ENCODE measurements at regions not wholly inside any gene's neighbourhood (a gene's known extent, or its start where the extent isn't known, plus 50 kb on each side); places are given as distances from the start of the nearest gene placed in this dataset.
"Not testable (repeated sequence)": the region's sequence is repeated elsewhere in the genome, so short reads cannot be mapped to it uniquely, and the experiment has no call there.

- H3K9me3 ChIP-seq (ENCODE audit: control insufficient read depth, insufficient read depth, low read depth, low read length); H3K4me1 ChIP-seq (ENCODE audit: control insufficient read depth, insufficient read depth, low read length); ATAC-seq; intact Hi-C loops (cut with micrococcal nuclease; ENCODE audit: unreplicated experiment); H3K4me3 ChIP-seq (ENCODE audit: low read depth in 2 of 2, low read length in 2 of 2); DNase-seq (ENCODE audit: low read depth, low spot score); H3K27ac ChIP-seq (ENCODE audit: low read length); POLR2A ChIA-PET; BruUV-seq (replicated peaks); H3K36me3 ChIP-seq (ENCODE audit: control insufficient read depth, insufficient read depth, low read length); in situ Hi-C loops (cut with HindIII; ENCODE audit: low pct_unique_long_range_greater_than_20kb, low sequenced_read_pairs); H3K27me3 ChIP-seq (ENCODE audit: control insufficient read depth, insufficient read depth, low read length); CTCF ChIA-PET: not testable (repeated sequence)
Observed at GRCh38 chr7:39796947-39797346, 153.1 kb upstream of the CDK13 start.

- POLR2A ChIA-PET; H3K27me3 ChIP-seq (ENCODE audit: control insufficient read depth, insufficient read depth, low read length); DNase-seq (ENCODE audit: low read depth, low spot score); intact Hi-C loops (cut with micrococcal nuclease; ENCODE audit: unreplicated experiment); H3K36me3 ChIP-seq (ENCODE audit: control insufficient read depth, insufficient read depth, low read length); in situ Hi-C loops (cut with HindIII; ENCODE audit: low pct_unique_long_range_greater_than_20kb, low sequenced_read_pairs); H3K4me3 ChIP-seq (ENCODE audit: low read depth in 2 of 2, low read length in 2 of 2); H3K27ac ChIP-seq (ENCODE audit: low read length); CTCF ChIA-PET; H3K9me3 ChIP-seq (ENCODE audit: control insufficient read depth, insufficient read depth, low read depth, low read length); ATAC-seq; BruUV-seq (replicated peaks); H3K4me1 ChIP-seq (ENCODE audit: control insufficient read depth, insufficient read depth, low read length): not testable (repeated sequence)
Observed at GRCh38 chr7:39798077-39798476, 152.0 kb upstream of the CDK13 start.

- H3K4me1 ChIP-seq (ENCODE audit: control insufficient read depth, insufficient read depth, low read length) = no peaks in the 10 kb centered on the region
- H3K36me3 ChIP-seq (ENCODE audit: control insufficient read depth, insufficient read depth, low read length) = no peaks in the 10 kb centered on the region
- DNase-seq (ENCODE audit: low read depth, low spot score) = no peak
- no peak overlapping the region for H3K27ac ChIP-seq (ENCODE audit: low read length)
- POLR2A ChIA-PET = no interaction called here
- intact Hi-C loops (cut with micrococcal nuclease; ENCODE audit: unreplicated experiment) = no loop called here
- TF ChIP-seq REST (IDR thresholded peaks at IDR 0.05; ENCODE audit: insufficient read depth in 1 of 2, low read depth in 2 of 2, low read length in 1 of 2) (no peak), TCF7L2 (IDR thresholded peaks at IDR 0.05; ENCODE audit: low read depth, low read length) (no peak), CTCF (IDR thresholded peaks at IDR 0.05) (no peak), SIN3A (IDR thresholded peaks at IDR 0.05; ENCODE audit: borderline replicate concordance, insufficient read depth, low read depth, low read length) (no peak), POLR2AphosphoS5 (IDR thresholded peaks at IDR 0.05; ENCODE audit: low read depth, low read length) (no peak)
- ATAC-seq = no peak
- no peak overlapping the region for H3K4me3 ChIP-seq (ENCODE audit: low read depth in 2 of 2, low read length in 2 of 2)
- H3K9me3 ChIP-seq (ENCODE audit: control insufficient read depth, insufficient read depth, low read depth, low read length) = no peaks in the 10 kb centered on the region
- CTCF ChIA-PET = no interaction called here
- in situ Hi-C loops (cut with HindIII; ENCODE audit: low pct_unique_long_range_greater_than_20kb, low sequenced_read_pairs) = no loop called here
- no peaks in the 10 kb centered on the region; the same call in 1 of the 2 replicates for H3K27me3 ChIP-seq (ENCODE audit: control insufficient read depth, insufficient read depth, low read length)
- BruUV-seq (replicated peaks) = no TSS peak
Observed at GRCh38 chr7:39808796-39809481, 141.1 kb upstream of the CDK13 start.

Measured in Panc1 (cell line).